ENCODE measurements at regions not wholly inside any gene's neighbourhood (a gene's known extent, or its start where the extent isn't known, plus 50 kb on each side); places are given as distances from the start of the nearest gene placed in this dataset.
"Not testable (repeated sequence)": the region's sequence is repeated elsewhere in the genome, so short reads cannot be mapped to it uniquely, and the experiment has no call there.

DNA sequence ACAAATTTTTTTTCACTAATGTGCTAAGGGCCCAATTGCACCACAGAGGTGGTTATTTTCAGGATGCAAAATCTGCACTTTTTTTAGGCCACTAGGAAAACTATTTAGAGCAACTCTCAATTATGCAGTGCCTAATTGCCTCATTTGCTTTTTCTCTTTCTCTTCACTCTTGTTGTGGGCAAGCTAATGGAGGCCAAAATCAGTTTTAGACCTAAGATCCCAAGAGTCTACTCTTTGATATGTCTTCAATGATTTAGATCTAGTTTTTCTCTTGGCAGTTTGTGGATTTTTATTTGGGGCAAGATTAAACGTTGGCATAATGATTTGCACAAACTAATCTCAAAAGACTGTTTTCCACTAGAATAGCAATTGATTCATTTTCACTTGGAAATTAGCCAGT lies 1996.9 kb downstream of the LRRC4C start:
- DNase-seq (ENCODE audit: low read depth in 2 of 2): no peak

DNA sequence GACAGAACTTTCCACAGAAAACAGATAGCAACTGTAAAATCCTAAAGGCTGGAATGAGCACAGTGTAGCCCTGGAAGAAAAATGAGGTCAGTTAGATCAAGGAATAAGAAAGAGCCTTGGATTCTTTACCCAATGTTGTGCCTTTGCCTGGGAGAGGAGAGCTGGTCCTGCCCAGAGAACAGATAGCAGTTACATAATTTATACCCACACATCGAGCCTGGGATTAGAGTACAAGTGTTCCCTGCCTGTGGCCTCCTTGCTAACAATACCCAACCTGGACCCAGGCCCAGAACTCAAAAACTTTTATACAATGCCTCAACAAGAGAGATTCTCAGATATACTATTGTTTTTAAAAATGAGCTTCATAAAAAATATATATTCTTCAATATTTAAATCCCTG lies 1998.4 kb downstream of the LRRC4C start:
- no peak for DNase-seq (ENCODE audit: low read depth in 2 of 2)

DNA sequence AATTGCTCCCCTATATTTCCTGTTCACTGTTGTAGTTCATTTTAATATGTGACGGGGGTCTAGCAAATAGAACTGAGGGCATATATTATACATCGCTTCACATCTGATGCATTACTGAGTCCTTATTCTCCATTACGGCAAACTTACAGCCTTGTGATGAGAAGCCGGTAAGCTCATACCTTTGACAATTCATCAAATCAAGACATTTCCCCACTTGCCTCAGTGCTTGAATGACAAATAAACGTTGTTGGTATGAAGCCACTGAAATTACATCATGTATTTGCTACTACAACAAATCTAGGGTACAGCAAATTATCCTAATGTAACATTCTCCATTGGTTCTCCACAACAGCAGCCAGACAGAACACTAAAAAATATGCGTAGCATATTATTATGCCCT lies 1999.8 kb downstream of the LRRC4C start:
- no peak for DNase-seq (ENCODE audit: low read depth in 2 of 2)

DNA sequence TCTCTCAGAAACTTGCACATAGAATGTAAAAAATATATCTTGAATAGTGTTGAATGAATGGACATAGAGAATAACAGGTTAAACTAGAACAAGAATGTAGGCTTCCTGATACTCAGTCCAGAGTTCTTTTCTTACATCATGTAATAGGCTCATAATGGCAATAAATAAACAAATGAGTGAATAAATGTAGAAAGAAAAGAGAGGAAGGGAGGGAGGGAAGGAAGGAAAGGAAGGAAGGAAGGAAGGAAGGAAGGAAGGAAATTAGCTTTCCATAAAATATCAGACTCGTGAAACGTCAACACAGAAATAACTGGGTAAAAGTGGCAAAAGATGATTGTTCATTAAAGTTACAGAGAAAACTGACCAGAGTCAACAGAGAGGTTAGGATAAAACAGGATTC lies 2001.0 kb downstream of the LRRC4C start:
- no peak for DNase-seq (ENCODE audit: low read depth in 2 of 2)

DNA sequence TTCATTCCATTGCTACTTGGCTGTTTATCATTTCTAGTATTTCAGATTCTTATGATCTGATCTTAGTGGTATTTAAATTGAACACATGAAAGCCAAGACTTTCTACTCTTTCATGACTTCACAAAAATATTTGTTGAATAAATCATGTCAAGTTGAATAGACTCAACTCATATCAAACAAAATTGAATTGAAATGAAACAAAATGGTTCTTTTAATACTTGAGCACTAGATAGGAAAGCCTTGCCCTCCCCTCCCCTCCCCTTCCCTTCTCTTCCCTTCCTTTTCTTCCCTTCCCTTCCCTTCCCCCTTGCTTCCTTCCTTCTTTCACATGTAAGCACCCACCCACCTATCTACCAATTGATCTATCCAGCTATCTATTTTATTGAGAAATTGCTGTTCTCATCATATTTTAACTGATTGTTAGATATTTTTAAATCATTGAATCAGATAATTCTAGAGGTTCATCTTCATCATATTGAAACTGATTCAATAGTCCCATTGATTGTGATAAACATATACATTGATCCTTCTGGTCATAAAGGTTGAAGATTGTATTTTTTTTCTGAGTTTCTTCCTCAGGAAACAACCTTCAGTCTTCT lies 2015.9 kb downstream of the LRRC4C start:
- no peak for DNase-seq (ENCODE audit: low read depth in 2 of 2)

DNA sequence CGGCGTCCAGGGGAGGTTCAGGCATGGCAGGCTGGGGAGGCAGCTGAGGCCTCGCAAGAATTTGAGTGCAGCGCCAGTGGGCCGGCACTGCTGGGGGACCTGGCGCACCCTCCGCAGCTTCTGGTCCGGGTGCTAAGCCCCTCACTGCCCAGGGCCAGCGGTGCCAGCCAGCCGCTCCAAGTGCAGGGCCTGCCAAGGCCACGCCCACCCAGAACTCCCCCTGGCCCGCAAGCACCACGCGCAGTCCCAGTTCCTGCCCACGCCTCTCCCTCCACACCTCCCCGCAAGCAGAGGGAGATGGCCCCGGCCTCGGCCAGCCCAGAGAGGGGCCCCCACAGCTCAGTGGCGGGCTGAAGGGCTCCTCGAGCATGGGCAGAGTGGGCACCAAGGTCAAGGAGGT lies 2017.3 kb downstream of the LRRC4C start:
- DNase-seq (ENCODE audit: low read depth in 2 of 2): no peak

DNA sequence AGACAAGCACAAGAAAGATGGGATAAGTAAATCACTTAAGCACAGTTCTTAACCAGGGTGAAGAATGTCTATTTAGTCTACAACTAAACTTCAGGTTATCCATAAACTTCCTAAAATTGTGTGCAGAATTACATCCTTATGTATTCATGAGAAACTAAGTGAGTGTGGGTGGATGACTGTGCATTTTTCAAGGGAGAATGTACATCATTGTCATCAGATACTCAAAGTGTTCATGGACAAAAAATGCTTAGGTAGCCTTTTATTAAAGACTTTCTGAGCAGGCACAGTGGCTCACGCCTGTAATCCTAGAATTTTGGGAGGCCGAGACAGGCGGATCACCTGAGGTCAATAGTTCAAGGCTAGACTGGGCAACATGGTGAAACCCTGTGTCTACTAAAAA lies 2023.8 kb downstream of the LRRC4C start:
- DNase-seq (ENCODE audit: low read depth in 2 of 2): no peak

DNA sequence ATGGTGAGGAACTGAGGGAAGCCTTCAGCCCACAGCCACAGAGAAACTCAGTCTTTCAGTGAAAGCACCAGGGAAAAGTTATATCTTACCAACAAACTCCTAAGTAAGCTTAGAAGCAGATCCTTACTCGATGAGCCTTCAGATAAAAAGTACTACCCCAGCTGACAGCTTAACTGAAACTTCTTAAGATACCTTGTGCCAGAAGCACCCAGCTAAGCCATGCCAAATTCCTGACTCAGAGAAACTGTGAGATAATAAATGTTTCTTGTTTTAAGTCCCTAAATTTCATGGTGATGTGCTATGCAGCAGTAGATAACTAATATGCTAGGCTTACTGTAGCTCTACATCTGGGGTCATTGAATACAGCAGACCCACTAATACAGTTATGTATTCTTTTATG lies 2025.0 kb downstream of the LRRC4C start:
- no peak for DNase-seq (ENCODE audit: low read depth in 2 of 2)

DNA sequence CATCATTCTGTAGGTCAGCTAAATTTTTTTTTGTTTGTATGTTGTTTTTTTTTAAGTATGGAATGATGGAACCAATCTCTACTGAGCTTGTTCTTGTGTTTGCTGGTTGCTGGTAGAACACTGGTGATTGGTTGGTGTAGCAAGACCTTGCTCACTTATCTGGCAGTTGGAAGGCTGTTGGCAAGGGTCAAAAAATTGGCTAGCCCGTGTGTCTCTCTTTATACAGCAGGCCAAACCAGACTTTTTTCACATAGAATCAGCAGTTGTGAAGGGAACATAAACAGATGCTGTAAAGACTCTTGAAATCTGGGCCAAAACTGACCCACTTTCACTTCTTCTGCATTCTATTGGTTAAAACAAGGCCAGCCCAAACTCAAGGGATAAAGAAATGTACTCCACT lies 2026.5 kb downstream of the LRRC4C start:
- DNase-seq (ENCODE audit: low read depth in 2 of 2): no peak

DNA sequence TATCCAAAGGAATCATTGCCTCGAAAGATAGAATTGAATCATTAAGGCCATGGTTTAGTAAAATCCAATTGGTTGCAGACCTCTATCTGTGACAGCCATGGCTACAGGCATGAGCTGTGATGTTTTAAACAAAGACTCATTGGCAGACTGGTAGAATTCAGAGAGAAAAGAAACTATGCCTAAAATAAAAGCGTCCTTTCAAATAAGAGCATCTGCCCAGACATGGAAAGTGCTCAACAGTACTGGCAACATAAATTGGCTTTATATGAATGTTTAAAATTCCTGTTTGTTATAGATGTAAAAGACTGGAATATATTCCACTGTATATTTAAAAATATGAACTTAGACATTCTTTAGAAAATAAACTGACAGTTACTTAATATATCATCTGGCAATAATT lies 2034.2 kb downstream of the LRRC4C start:
- no peak for DNase-seq (ENCODE audit: low read depth in 2 of 2)

DNA sequence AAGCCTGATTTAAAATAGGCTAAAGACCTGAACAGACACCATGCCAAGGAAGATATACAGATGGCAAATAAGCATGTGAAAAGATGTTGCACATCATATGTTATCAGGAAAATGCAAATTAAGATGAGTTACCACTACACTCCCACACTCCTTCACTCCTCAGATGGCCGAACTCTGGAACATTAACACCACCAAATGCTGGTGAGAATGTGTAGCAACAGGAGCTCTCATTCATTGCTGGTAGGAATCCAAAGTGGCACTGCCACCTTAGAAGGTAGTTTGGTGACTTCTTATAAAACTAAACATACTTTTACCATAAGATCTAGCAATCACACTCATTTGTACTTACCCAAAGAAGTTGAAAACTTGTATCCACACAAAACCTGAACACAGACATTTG lies 2047.3 kb downstream of the LRRC4C start:
- DNase-seq (ENCODE audit: low read depth in 2 of 2): no peak

DNA sequence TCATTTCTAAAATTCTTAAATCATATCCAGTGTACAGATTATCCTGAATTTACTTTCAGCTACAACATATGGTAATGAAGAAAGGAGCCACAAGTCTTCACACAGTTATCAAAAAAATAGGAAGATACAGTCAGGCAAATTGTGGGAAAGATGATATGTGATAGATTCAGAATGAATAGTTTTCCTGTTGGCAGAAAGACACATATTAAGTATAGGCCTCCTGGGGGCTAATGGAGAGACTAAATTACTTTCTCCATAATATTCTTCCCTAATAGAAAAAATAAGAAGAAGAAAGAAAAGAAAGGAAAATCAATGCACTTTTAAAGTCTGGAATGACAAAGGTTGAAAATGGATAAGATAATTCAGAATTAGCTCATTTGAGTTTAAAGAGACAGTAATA lies 2073.5 kb downstream of the LRRC4C start:
- no peak for DNase-seq (ENCODE audit: low read depth in 2 of 2)

DNA sequence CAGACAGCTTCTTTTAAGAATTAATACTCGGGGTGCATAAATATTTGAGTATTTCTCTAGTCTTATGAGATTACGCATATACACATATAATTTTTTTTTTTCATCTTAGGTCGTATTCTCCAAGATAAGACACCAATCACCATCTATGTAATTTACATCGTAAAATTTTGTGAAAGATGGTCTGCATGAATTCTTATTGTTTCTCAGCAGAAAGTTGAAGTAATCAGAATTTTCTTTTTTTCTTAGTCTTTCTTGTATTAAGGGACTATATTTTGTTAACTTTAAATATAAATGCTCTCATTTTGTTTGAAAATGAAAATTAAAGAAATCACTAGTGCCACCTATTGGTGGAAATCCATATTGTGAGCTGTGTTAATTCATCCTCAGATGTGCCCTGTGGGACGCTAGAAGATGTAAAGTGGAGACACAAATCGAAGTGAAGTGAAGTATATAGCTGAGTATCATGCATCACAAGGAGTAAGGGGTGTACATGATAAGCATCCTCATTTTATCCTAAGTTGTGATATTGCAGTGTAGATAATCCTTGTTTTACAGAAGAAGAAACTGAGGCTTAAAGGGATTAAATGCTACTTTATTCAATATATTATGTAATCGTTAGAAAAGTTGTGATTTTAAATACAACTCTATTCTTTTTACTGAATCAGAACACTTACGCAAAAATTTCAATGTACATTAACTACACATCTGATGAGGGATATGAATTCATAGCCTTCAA lies 2084.3 kb downstream of the LRRC4C start:
- peak in 1 of 2 donors; percentile 4 for DNase-seq (ENCODE audit: low read depth in 2 of 2)

DNA sequence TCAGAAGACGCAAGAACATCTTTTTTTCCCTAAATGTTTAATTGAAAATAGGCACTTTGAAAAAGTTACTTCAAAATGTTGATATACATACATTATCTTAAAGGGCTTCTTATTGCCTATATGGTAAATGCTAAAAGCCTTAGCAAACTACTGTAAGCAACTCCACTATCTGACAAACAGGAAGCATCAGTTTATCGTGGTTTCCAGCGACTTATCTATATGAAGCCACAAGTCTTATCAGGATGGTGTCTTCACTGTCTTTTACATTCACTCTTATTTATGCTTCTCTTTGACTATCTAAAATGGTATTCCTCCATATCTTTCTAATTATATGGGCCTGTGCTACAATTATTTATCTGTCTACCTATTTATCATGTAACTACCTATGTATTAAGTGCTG lies 2091.9 kb downstream of the LRRC4C start:
- DNase-seq (ENCODE audit: low read depth in 2 of 2): no peak

DNA sequence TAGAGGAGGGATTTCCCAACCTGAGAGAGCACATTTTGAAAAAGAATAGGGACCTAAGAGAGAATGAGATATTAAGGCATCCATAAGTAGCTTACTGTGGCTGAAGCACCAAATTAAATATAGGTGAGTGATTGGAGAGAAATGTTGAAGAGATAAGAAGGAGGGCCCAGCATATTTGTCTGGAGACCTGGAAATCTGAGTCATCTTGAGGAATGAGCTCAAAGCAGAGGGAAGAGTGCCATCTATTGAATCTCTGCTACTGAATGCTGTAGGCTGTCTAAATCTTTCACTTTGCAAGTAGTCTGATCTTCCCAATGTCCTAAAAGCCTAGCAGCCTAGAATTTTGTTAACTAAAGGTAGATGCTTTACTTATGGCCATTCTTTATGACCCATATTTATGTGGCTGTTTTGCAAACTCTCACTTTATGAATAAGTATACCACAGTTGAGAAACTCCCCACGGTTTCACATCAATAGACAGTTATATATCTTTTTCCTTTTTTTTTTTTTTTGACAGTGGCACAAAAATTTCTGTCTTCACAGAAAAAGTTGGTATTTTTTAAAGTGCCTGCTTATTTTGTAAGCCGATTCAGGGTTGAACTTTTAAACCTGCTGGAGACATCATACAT lies 2093.5 kb downstream of the LRRC4C start:
- no peak for DNase-seq (ENCODE audit: low read depth in 2 of 2)

DNA sequence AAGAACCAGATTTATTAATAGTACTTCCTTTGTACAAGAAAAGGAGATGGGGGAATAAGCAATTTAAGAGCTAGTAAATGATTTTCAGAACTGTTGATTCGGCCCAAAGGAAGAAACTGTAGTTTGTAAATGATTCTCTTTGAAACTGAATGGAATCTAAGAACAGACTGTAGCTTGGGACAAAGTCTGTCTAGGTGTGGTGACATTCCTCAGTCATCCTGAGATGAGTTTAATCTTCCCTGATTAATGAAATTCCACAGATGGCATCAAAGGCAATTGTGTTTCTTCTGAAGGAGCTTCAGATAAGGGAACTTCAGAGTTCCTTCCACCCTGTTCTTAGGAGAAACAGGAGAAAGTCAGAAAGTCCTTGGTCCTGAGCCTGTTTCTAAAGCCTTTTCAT lies 2095.9 kb downstream of the LRRC4C start:
- DNase-seq (ENCODE audit: low read depth in 2 of 2): no peak

DNA sequence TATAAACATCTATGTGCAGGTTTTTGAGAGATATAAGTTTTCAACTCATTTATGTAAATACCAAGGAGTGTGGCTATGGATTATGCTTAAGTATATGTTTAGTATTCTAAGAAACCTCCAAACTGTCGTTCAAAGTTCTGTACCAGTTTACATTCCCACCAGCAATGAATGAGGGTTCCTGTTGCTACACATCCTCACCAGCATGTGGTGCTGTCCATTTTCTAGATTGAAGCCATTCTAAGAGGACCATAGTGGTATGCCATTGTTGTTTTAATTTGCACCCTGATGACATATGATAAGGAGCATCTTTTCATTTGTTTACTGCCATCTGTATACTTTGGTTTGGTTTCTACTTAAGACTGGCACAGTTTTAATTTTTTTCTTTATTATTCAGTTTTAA lies 2097.9 kb downstream of the LRRC4C start:
- DNase-seq (ENCODE audit: low read depth in 2 of 2): no peak

DNA sequence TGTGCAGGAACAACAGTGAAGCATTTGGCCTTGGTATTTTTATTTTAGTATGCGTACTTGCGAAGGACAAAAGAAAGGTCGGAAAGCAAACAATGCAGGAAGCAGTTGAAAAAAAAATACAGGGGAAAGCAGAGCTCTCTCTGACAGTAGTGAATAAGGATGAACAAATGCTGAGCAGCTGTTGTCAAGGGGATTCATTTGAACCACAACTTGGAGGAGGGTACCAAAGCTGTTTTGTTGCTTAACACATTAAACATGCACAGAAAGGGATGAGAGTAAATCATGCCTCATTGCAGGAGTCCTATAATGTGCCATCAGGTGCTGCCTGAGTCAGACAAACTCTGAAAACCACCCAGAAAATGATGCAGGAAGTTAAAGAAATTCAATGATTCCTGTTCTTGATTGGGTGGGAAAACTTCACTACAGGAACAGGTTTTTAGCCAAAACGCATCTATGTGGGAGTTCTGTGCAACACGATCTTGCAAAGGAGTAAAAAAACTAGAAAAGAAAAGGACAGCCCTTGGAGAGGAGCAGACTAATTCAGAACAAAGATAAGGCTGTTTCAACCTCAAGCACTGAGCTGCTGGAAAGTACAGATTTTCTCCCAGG lies 2113.5 kb downstream of the LRRC4C start:
- no peak for DNase-seq (ENCODE audit: low read depth in 2 of 2)

DNA sequence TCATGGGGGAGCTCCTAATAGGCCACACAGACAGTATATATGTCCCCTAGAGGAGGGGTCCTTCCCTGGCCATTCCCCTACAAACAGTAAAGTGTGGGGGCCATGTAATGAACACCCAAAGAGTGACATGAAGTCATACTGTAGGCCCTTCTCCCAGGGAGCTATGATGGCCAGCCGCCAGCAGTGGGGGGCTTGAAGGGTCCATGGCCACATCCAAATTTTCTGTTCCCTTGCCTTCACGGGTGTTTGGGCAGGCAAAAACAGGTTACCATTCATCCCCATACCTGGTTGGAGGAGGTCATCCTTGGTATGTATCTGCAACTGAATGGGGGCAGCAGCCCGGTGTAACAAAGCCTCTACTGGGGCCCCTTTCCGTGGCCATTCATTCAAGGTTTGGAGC lies 2118.0 kb downstream of the LRRC4C start:
- no peak for DNase-seq (ENCODE audit: low read depth in 2 of 2)

DNA sequence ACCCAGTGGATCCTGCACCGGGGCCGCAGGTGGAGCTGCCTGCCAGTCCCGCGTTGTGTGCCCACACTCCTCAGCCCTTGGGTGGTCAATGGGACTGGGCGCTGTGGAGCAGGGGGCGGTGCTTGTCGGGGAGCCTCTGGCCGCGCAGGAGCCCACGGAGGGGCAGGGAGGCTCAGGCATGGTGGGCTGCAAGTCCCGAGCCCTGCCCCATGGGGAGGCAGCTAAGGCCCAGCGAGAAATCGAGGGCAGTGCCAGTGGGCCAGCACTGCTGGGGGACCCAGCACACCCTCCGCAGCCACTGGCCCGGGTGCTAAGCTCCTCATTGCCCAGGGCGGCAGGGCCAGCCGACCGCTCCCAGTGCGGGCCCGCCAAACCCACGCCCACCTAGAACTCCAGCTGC lies 2126.4 kb downstream of the LRRC4C start:
- not testable (repeated sequence) for DNase-seq (ENCODE audit: low read depth in 2 of 2)

DNA sequence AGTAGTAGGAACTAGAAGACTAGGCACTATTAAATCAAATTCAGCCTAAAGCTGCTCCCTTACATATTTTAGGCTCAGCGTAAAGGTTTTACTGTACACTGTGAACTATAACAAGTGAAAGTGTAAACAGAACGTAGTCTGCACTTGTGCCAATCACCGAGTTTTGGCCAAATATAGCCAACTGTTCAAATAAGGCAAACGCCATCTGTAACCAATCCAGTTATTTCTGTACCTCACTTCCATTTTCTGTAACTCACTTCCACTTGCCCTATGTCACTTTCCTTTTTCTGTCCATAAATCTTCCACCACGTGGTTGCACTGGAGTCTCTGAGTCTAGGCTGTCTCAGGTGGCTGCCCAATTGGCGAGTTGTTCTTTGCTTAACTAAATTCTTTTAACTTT lies 2132.2 kb downstream of the LRRC4C start:
- DNase-seq (ENCODE audit: low read depth in 2 of 2): no peak

DNA sequence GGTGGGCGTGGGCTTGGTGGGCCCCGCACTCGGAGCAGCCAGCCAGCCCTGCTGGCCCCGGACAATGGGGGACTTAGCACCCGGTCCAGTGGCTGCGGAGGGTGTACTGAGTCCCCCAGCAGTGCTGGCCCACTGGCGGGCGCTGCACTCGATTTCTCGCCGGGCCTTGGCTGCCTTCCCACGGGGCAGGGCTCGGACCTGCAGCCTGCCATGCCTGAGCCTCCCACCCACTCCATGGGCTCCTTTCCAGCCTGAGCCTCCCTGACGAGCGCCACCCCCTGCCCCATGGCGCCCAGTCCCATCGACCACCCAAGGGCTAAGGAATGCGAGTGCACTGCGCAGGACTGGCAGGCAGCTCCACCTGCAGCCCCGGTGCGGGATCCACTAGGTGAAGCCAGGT lies 2147.6 kb downstream of the LRRC4C start:
- DNase-seq (ENCODE audit: low read depth in 2 of 2): not testable (repeated sequence)

DNA sequence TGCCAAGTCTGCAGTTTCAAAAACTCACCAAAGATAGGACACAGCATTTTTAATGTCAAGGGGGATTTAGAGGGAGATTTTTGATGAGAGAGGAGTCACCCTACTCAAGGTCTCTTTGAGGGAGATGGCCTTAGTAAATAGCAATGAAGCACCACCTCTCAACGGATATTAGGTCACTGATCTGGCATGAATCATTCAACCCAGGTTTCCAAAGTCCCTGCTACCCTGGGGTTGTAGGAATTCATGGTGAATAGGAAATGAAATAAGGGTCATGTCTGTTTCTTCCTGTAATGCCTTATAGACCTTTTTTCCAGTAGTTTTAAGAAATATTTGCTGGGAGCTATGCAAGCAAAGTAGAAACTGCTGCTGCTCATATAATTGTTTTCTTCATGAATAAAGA lies 2154.9 kb downstream of the LRRC4C start:
- no peak for DNase-seq (ENCODE audit: low read depth in 2 of 2)

All from dermis microvascular lymphatic vessel endothelial cell (primary cell).